MM.1S (cell line): ENCODE measurements at regions not wholly inside any gene's neighbourhood (a gene's known extent, or its start where the extent isn't known, plus 50 kb on each side); places are given as distances from the start of the nearest gene placed in this dataset.

Source experiments
- DNase-seq: peaks from one replicate; pipeline ENCODE4 v3.0.0-alpha.2; 2015
- H2AFZ ChIP-seq: fragments of 300-600 bp; sonication (generic); 2 replicates; pipeline ENCODE4 v1.6.0; 2016; ENCODE audit warnings: antibody characterized with exemption, low read length
- H3F3A ChIP-seq: fragments of 300-600 bp; sonication (generic); 2 replicates; pipeline ENCODE4 v1.6.1; 2016; ENCODE audit warnings: mild to moderate bottlenecking, antibody characterized with exemption, low read length, moderate library complexity, mixed read lengths; ENCODE audit not compliant: insufficient read depth
- H3K27ac ChIP-seq: fragments of 300-600 bp; sonication (generic); 2 replicates; pipeline ENCODE4 v1.5.1; 2016; ENCODE audit warnings: mild to moderate bottlenecking, low read length
- H3K27me3 ChIP-seq: fragments of 300-600 bp; sonication (generic); replicated peaks from 2 replicates; pipeline ENCODE4 v1.6.0; 2016; ENCODE audit warnings: low read length; ENCODE audit not compliant: insufficient read depth
- H3K36me3 ChIP-seq: fragments of 300-600 bp; sonication (generic); replicated peaks from 2 replicates; pipeline ENCODE4 v1.6.1; 2016; ENCODE audit warnings: mild to moderate bottlenecking, low read length, mixed read lengths; ENCODE audit not compliant: insufficient read depth
- H3K4me1 ChIP-seq: fragments of 300-600 bp; sonication (generic); 2 replicates; pipeline ENCODE4 v1.6.1; 2016; ENCODE audit warnings: low read length, mixed read lengths
- H3K4me2 ChIP-seq: fragments of 300-600 bp; sonication (generic); 2 replicates; pipeline ENCODE4 v1.6.0; 2016; ENCODE audit warnings: low read depth, low read length
- H3K4me3 ChIP-seq: fragments of 300-600 bp; sonication (generic); 2 replicates; pipeline ENCODE4 v1.5.1; 2016; ENCODE audit warnings: low read length, mixed read lengths
- H3K79me2 ChIP-seq: fragments of 300-600 bp; sonication (generic); 2 replicates; pipeline ENCODE4 v1.6.1; 2016; ENCODE audit warnings: mixed run types, low read length, mixed read lengths
- H3K9ac ChIP-seq: fragments of 300-600 bp; sonication (generic); 2 replicates; pipeline ENCODE4 v1.6.1; 2016; ENCODE audit warnings: low read length, mixed read lengths
- H3K9me2 ChIP-seq: fragments of 300-600 bp; sonication (generic); replicated peaks from 2 replicates; pipeline ENCODE4 v1.6.1; 2016; ENCODE audit warnings: mild to moderate bottlenecking, low read length, mixed read lengths; ENCODE audit not compliant: insufficient read depth
- H3K9me3 ChIP-seq: fragments of 300-600 bp; sonication (generic); replicated peaks from 2 replicates; pipeline ENCODE4 v1.6.1; 2016; ENCODE audit warnings: mild to moderate bottlenecking, low read length, mixed read lengths; ENCODE audit not compliant: insufficient read depth
- H4K20me1 ChIP-seq: fragments of 300-600 bp; sonication (generic); 2 replicates; pipeline ENCODE4 v1.6.1; 2016; ENCODE audit warnings: mild to moderate bottlenecking, low read length, moderate library complexity, mixed read lengths; ENCODE audit not compliant: insufficient read depth
- EZH2 ChIP-seq: fragments of 300-600 bp; sonication (generic); optimal IDR thresholded peaks from 2 replicates; pipeline ENCODE3; 2017; ENCODE audit warnings: low read depth, mild to moderate bottlenecking, antibody characterized with exemption, low read length, mixed read lengths
- EZH2phosphoT487 ChIP-seq: fragments of 300-600 bp; sonication (generic); IDR thresholded peaks from 2 replicates; pipeline ENCODE4 v1.6.1; 2018; ENCODE audit warnings: antibody characterized with exemption, low read length
- TF ChIP-seq, protein P1 (sequence below): fragments of 300-600 bp; sonication (generic); IDR thresholded peaks from 2 replicates; pipeline ENCODE4 v1.5.1; 2016; ENCODE audit warnings: antibody characterized with exemption, low read length, mixed read lengths

DNA sequence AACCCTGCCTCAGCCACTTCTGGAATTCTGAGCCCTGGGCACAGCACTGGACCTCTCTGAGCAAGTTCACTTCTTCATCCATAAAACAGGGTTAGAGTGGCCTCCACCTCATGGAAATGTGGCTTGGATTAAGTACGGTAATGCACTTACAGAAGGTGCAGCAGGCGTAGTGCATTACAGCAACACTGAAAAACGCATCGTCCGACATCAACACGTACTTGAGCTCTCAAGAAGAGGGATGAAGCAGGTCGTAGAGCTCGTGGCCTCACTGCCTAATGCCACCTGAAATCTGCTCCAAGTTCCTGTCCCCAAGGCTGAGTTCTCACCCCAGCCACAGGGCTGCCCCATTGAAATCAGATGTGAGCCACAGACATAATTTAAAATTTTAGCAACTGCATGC, 650.1 kb downstream of the NPHP4 start:
- Histone ChIP-seq H3F3A (no peaks in the 10 kb centered on the region), H3K9me2 (no peaks in the 10 kb centered on the region), H3K9me3 (no peaks in the 10 kb centered on the region), H3K36me3 (no peaks in the 10 kb centered on the region), H2AFZ (no peak overlapping the region), H3K79me2 (no peaks in the 10 kb centered on the region), H3K27ac (no peak overlapping the region), H3K9ac (no peak overlapping the region), H3K27me3 (peaks cover 50% of the 10 kb centered on the region), H3K4me2 (no peak overlapping the region), H3K4me3 (no peak overlapping the region), H4K20me1 (no peaks in the 10 kb centered on the region), H3K4me1 (no peaks in the 10 kb centered on the region)
- DNase-seq = no peak
- no peak for TF ChIP-seq EZH2phosphoT487
- TF ChIP-seq, protein P1, sequence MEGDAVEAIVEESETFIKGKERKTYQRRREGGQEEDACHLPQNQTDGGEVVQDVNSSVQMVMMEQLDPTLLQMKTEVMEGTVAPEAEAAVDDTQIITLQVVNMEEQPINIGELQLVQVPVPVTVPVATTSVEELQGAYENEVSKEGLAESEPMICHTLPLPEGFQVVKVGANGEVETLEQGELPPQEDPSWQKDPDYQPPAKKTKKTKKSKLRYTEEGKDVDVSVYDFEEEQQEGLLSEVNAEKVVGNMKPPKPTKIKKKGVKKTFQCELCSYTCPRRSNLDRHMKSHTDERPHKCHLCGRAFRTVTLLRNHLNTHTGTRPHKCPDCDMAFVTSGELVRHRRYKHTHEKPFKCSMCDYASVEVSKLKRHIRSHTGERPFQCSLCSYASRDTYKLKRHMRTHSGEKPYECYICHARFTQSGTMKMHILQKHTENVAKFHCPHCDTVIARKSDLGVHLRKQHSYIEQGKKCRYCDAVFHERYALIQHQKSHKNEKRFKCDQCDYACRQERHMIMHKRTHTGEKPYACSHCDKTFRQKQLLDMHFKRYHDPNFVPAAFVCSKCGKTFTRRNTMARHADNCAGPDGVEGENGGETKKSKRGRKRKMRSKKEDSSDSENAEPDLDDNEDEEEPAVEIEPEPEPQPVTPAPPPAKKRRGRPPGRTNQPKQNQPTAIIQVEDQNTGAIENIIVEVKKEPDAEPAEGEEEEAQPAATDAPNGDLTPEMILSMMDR = no peak
- no peak for TF ChIP-seq EZH2

DNA sequence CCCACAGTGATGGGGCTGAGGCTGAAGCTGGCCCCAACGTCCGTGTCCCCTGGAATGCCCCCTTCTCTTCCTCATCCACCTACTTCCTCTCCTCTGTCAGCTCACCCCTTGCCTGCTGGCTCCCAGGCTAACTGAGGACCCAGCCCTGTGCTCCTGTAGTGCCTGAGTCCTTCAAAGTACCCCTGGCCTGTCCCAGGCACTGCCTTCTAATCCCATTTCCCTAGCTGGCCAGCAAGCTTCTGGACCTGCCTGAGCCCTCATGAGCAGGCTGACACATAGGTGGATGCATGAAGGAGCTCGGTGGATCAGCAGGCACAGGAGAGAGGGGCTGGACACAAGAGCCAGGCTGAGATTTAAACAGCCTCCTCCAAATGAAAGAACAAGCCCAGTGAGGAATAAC, 650.8 kb downstream of the NPHP4 start:
- H3K4me1 ChIP-seq = no peaks in the 10 kb centered on the region
- H2AFZ ChIP-seq = no peak overlapping the region
- DNase-seq = no peak
- no peaks in the 10 kb centered on the region for H3K9me2 ChIP-seq
- no peak for TF ChIP-seq EZH2
- TF ChIP-seq EZH2phosphoT487 = no peak
- TF ChIP-seq, protein P1 = no peak
- no peaks in the 10 kb centered on the region for H3K36me3 ChIP-seq
- H3K9ac ChIP-seq = no peak overlapping the region
- no peaks in the 10 kb centered on the region for H3K9me3 ChIP-seq
- peaks cover 49% of the 10 kb centered on the region for H3K27me3 ChIP-seq
- H3K79me2 ChIP-seq = no peaks in the 10 kb centered on the region
- no peak overlapping the region for H3K27ac ChIP-seq
- no peaks in the 10 kb centered on the region for H3F3A ChIP-seq
- no peak overlapping the region for H3K4me2 ChIP-seq
- H4K20me1 ChIP-seq = no peaks in the 10 kb centered on the region
- H3K4me3 ChIP-seq = no peak overlapping the region

DNA sequence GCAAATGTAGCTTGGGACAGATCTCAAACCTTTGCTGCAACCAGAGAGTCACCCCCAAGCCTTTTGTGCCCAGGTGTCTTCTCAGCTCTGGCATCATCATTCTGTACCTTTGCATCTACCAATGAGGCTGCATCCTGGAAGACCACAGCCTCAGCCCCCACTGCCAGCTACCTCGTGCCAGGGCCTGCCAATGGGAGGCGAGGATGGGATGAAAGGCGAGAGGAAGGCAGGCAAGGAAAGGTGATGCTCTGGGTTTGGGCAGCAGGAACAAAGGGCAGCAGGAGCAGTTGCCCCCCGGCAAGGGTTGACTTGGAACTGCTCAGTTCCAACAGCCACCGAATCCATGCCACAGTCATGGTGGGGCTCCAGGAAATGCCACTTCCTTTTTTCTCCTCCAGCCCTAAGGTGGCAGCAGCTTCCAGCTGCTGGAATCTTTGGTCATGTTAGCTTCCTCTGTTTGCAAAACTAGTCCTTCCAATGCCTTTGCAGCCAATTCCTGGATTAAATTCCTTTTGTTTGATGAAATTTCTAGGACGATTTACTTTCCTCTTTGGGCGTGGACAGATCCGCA, 651.6 kb downstream of the NPHP4 start:
- no peak overlapping the region for H3K9ac ChIP-seq
- no peaks in the 10 kb centered on the region for H3K9me3 ChIP-seq
- no peak for DNase-seq
- no peak overlapping the region for H3K27ac ChIP-seq
- H4K20me1 ChIP-seq = no peaks in the 10 kb centered on the region
- H3K4me3 ChIP-seq = no peak overlapping the region
- H3K79me2 ChIP-seq = no peaks in the 10 kb centered on the region
- no peaks in the 10 kb centered on the region for H3K4me1 ChIP-seq
- H3K4me2 ChIP-seq = no peak overlapping the region
- H2AFZ ChIP-seq = no peak overlapping the region
- TF ChIP-seq, protein P1 = no peak
- no peak for TF ChIP-seq EZH2
- TF ChIP-seq EZH2phosphoT487 = no peak
- no peaks in the 10 kb centered on the region for H3K9me2 ChIP-seq
- H3K27me3 ChIP-seq = peaks cover 49% of the 10 kb centered on the region
- no peaks in the 10 kb centered on the region for H3K36me3 ChIP-seq
- H3F3A ChIP-seq = no peaks in the 10 kb centered on the region
